ENCODE measurements at regions not wholly inside any gene's neighbourhood (a gene's known extent, or its start where the extent isn't known, plus 50 kb on each side); places are given as distances from the start of the nearest gene placed in this dataset.

- Mint-ChIP-seq H3K27ac (no peak overlapping the region), H3K9me3 (no peaks in the 10 kb centered on the region), H3K36me3 (no peaks in the 10 kb centered on the region), H3K4me1 (no peaks in the 10 kb centered on the region), H3K4me3 (no peak overlapping the region)
- DNase-seq (ENCODE audit: low spot score in 2 of 2) (no peak), ATAC-seq (no peak)
Measured at GRCh38 chr2:226641008-226641407, 158.6 kb downstream of the IRS1 start.

DNA sequence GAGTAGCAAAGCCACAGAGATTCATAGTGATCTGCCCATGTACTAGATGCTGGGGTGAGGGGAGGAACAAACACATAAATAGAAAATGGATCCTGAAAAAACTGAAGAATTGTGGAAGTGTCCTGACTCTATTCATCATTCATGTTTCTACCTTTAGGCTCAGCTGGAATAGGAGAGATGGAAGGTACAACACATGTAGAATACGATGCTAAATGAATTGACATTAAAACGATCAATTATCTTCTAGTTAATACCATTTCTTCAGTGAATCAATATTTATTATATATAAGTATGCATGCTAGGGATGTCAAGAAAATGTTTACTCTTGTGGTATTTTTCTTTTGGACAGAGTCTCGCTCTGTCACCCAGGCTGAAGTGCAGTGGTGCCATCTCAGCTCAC is 159.1 kb downstream of the IRS1 start:
- H3K36me3 Mint-ChIP-seq, result no peaks in the 10 kb centered on the region
- H3K4me3 Mint-ChIP-seq, result no peak overlapping the region
- DNase-seq (ENCODE audit: low spot score in 2 of 2), result no peak
- H3K9me3 Mint-ChIP-seq, result no peaks in the 10 kb centered on the region
- ATAC-seq, result no peak
- no peaks in the 10 kb centered on the region for H3K4me1 Mint-ChIP-seq
- H3K27ac Mint-ChIP-seq, result no peak overlapping the region

DNA sequence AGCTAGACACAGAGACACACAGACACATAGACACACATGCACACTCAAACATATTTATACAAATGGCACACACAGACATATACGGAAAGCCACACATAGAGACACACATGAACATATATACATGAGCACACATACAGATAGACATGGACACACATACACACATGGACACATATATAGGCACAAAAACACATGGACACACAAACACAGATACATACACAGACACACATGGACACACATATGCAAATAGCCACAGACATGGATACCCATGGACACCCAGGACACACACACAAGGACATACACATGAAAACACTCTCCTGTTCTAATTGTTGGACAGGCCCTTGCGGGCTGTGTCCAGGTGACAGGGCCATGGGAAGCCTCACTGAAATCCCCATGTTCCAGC is 160.1 kb downstream of the IRS1 start:
- H3K27ac Mint-ChIP-seq, result no peak overlapping the region
- no peaks in the 10 kb centered on the region for H3K9me3 Mint-ChIP-seq
- H3K36me3 Mint-ChIP-seq, result no peaks in the 10 kb centered on the region
- no peaks in the 10 kb centered on the region for H3K4me1 Mint-ChIP-seq
- DNase-seq (ENCODE audit: low spot score in 2 of 2), result no peak
- no peak overlapping the region for H3K4me3 Mint-ChIP-seq
- ATAC-seq, result no peak

- no peaks in the 10 kb centered on the region for H3K4me1 Mint-ChIP-seq
- no peaks in the 10 kb centered on the region for H3K9me3 Mint-ChIP-seq
- no peaks in the 10 kb centered on the region for H3K36me3 Mint-ChIP-seq
- DNase-seq (ENCODE audit: low spot score in 2 of 2), result no peak
- no peak overlapping the region for H3K4me3 Mint-ChIP-seq
- no peak overlapping the region for H3K27ac Mint-ChIP-seq
- no peak for ATAC-seq
Measured at GRCh38 chr2:226638576-226638975, 161.0 kb downstream of the IRS1 start.

- Mint-ChIP-seq H3K36me3 (no peaks in the 10 kb centered on the region), H3K4me1 (no peaks in the 10 kb centered on the region), H3K9me3 (no peaks in the 10 kb centered on the region), H3K27ac (no peak overlapping the region), H3K4me3 (no peak overlapping the region)
- no peak for DNase-seq (ENCODE audit: low spot score in 2 of 2)
- ATAC-seq, result no peak
Measured at GRCh38 chr2:226637383-226637782, 162.2 kb downstream of the IRS1 start.

GRCh38 chr2:226636586-226636985 is 163.0 kb downstream of the IRS1 start:
- no peaks in the 10 kb centered on the region for H3K4me1 Mint-ChIP-seq
- DNase-seq (ENCODE audit: low spot score in 2 of 2) (no peak), ATAC-seq (no peak)
- no peaks in the 10 kb centered on the region for H3K9me3 Mint-ChIP-seq
- H3K27ac Mint-ChIP-seq, result no peak overlapping the region
- no peak overlapping the region for H3K4me3 Mint-ChIP-seq
- H3K36me3 Mint-ChIP-seq, result no peaks in the 10 kb centered on the region

GRCh38 chr2:226634943-226635604 is 164.5 kb downstream of the IRS1 start:
- H3K9me3 Mint-ChIP-seq, result no peaks in the 10 kb centered on the region
- no peak overlapping the region for H3K27ac Mint-ChIP-seq
- DNase-seq (ENCODE audit: low spot score in 2 of 2) (no peak), ATAC-seq (no peak)
- no peaks in the 10 kb centered on the region for H3K36me3 Mint-ChIP-seq
- no peaks in the 10 kb centered on the region for H3K4me1 Mint-ChIP-seq
- H3K4me3 Mint-ChIP-seq, result no peak overlapping the region

- Mint-ChIP-seq H3K4me1 (no peaks in the 10 kb centered on the region), H3K4me3 (no peak overlapping the region), H3K9me3 (no peaks in the 10 kb centered on the region), H3K36me3 (no peaks in the 10 kb centered on the region), H3K27ac (no peak overlapping the region)
- DNase-seq (ENCODE audit: low spot score in 2 of 2) (no peak), ATAC-seq (no peak)
Measured at GRCh38 chr2:226631671-226632070, 167.9 kb downstream of the IRS1 start.

GRCh38 chr2:226631187-226631586 is 168.4 kb downstream of the IRS1 start:
- no peaks in the 10 kb centered on the region for H3K9me3 Mint-ChIP-seq
- no peak for ATAC-seq

GRCh38 chr2:226625946-226626345 is 173.7 kb downstream of the IRS1 start:
- H3K4me3 Mint-ChIP-seq, result no peak overlapping the region
- DNase-seq (ENCODE audit: low spot score in 2 of 2) (no peak), ATAC-seq (no peak)
- no peaks in the 10 kb centered on the region for H3K9me3 Mint-ChIP-seq
- H3K36me3 Mint-ChIP-seq, result no peaks in the 10 kb centered on the region
- no peak overlapping the region for H3K27ac Mint-ChIP-seq
- no peaks in the 10 kb centered on the region for H3K4me1 Mint-ChIP-seq

More at GRCh38 chr2:226631187-226631586, 168.4 kb downstream of the IRS1 start:
- Mint-ChIP-seq H3K27ac (no peak overlapping the region), H3K4me3 (no peak overlapping the region), H3K4me1 (no peaks in the 10 kb centered on the region), H3K36me3 (no peaks in the 10 kb centered on the region)
- no peak for DNase-seq (ENCODE audit: low spot score in 2 of 2)

DNA sequence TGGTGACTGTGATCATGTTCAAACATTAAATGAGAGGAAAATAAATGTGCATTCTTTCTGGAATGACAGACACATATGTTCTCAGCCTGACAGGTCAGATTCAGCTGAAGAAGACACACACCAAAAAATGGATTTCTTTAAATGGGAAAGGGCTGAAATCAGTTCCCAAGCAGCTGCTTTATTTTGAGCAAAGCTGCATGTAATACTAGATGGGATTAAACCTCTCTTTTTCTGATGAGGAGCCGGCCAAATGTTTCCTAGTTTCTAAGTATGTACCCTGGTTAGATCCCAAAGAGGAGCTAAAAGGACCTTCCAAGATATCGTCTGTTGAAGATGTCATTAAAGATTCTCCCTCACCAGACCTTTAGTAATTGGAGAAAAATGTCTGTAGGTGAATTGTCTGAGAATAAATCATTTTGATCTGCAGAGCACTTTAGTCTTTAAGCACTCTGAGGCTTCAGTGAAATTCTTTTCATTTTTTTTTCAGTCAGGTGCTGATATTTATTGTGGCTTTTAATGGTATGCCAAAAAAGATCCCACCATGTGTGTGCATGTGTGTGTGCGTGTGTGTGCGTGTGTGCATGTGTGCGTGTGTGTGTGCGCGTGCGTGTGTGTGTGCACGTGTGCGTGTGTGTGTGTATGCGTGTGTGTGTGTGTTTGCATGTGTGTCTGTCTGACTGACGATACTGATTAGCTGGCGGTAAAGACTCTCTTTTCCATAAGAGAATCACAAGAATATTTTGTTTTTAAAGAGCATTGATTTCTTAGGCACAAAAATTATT is 175.8 kb downstream of the IRS1 start:
- DNase-seq (ENCODE audit: low spot score in 2 of 2) (no peak), ATAC-seq (no peak)
- H3K27ac Mint-ChIP-seq, result no peak overlapping the region
- no peak overlapping the region for H3K4me3 Mint-ChIP-seq
- no peaks in the 10 kb centered on the region for H3K4me1 Mint-ChIP-seq
- no peaks in the 10 kb centered on the region for H3K9me3 Mint-ChIP-seq
- no peaks in the 10 kb centered on the region for H3K36me3 Mint-ChIP-seq

DNA sequence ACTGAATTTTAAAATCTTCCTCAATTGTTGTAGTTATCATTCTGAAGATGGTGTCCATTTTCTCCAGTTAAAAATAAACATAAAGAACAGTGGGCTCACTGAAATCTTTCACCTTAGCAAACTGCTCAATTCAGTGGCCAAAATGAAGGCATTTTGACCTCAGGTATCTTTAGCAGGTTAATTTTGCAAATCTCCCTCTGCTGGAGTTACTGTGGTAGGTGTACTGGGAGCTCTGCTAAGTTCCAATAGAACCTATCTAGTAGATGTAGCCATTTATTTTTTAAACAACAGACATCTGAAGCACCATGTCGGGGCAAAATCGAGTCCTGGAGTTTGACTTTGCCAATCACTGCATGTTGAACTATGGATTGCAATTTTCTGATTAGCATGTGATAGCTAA is 177.1 kb downstream of the IRS1 start:
- ATAC-seq (no peak), DNase-seq (ENCODE audit: low spot score in 2 of 2) (no peak)
- no peak overlapping the region for H3K4me3 Mint-ChIP-seq
- H3K9me3 Mint-ChIP-seq, result no peaks in the 10 kb centered on the region
- no peaks in the 10 kb centered on the region for H3K4me1 Mint-ChIP-seq
- no peaks in the 10 kb centered on the region for H3K36me3 Mint-ChIP-seq
- H3K27ac Mint-ChIP-seq, result no peak overlapping the region

GRCh38 chr2:226620176-226620575 is 179.4 kb downstream of the IRS1 start:
- ATAC-seq (no peak), DNase-seq (ENCODE audit: low spot score in 2 of 2) (no peak)
- H3K36me3 Mint-ChIP-seq, result no peaks in the 10 kb centered on the region
- H3K4me1 Mint-ChIP-seq, result no peaks in the 10 kb centered on the region
- no peaks in the 10 kb centered on the region for H3K9me3 Mint-ChIP-seq
- no peak overlapping the region for H3K27ac Mint-ChIP-seq
- no peak overlapping the region for H3K4me3 Mint-ChIP-seq

- DNase-seq (ENCODE audit: low spot score in 2 of 2), result no peak
- no peak overlapping the region for H3K4me3 Mint-ChIP-seq
- no peaks in the 10 kb centered on the region for H3K36me3 Mint-ChIP-seq
- no peak for ATAC-seq
- no peaks in the 10 kb centered on the region for H3K4me1 Mint-ChIP-seq
- no peaks in the 10 kb centered on the region for H3K9me3 Mint-ChIP-seq
- no peak overlapping the region for H3K27ac Mint-ChIP-seq
Measured at GRCh38 chr2:226619707-226620106, 179.9 kb downstream of the IRS1 start.

DNA sequence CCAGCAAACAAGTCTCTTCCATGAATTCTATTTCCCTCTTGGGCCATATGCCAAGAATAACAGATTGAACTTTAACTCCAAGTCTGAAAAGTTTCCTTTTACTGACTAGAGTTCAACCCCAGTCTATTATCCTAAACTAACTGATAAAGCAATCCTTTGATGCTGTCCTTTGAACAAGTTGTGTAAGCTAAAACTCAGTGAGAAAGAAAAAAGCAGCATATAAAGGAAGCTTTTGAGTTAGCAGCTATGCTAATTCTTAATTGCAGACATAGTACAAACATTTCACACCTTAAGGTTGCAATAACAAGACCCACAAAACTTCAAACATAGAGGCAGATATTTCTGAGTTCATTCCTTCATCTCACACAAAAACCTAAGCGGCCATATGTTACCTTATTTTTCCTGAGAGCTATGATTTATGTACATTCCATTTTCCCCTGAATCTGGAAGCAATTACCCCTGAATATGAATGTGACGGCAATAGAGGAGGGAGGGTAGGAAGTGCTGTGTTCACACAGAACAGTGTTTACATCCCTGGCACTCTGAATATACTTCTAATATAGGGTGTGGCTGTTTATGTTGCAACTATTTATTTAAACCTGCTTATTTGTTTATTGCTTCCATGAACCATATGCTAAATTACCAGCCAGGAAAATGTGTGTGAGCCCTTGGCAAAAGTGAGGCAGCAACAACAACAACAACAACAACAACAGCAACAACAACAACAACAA is 180.6 kb downstream of the IRS1 start:
- Mint-ChIP-seq H3K4me1 (no peaks in the 10 kb centered on the region), H3K36me3 (no peaks in the 10 kb centered on the region), H3K9me3 (no peaks in the 10 kb centered on the region), H3K27ac (no peak overlapping the region), H3K4me3 (no peak overlapping the region)
- ATAC-seq (no peak), DNase-seq (ENCODE audit: low spot score in 2 of 2) (no peak)

GRCh38 chr2:226618544-226618874 is 181.1 kb downstream of the IRS1 start:
- H3K4me3 Mint-ChIP-seq, result no peak overlapping the region
- no peak for ATAC-seq

More at GRCh38 chr2:226618544-226618874, 181.1 kb downstream of the IRS1 start:
- H3K9me3 Mint-ChIP-seq, result no peaks in the 10 kb centered on the region
- DNase-seq (ENCODE audit: low spot score in 2 of 2), result no peak
- H3K36me3 Mint-ChIP-seq, result no peaks in the 10 kb centered on the region
- H3K27ac Mint-ChIP-seq, result no peak overlapping the region
- no peaks in the 10 kb centered on the region for H3K4me1 Mint-ChIP-seq
